K562 (cell line): ENCODE measurements at regions not wholly inside any gene's neighbourhood (a gene's known extent, or its start where the extent isn't known, plus 50 kb on each side); places are given as distances from the start of the nearest gene placed in this dataset.
A peak's percentile ranks its signal among the peaks of the same experiment; 100 is the strongest.

Experiments used
- ATAC-seq: fragments of 200-7000 bp; cut with Tn5 transposase; 3 replicates; pipeline ENCODE4 v1.9.1; 2020; ENCODE audit warnings: moderate library complexity
- BruUV-seq: library from RNA; stranded (reverse); fragments of 400-500 nt; replicated peaks from 2 replicates; lab custom pipeline; 2021; lab: Mats Ljungman, UMichigan
- CTCF ChIA-PET: fragments of 300-600 bp; formaldehyde crosslinking; extraction: SDS; loops from one replicate; lab custom pipeline; 2021; ENCODE audit warnings: low intra/inter-chr PET ratio; lab: Yijun Ruan, JAX
- POLR2A ChIA-PET: fragments of 300-600, 350-650 bp; sonication (Branson Sonifier 250); formaldehyde crosslinking; extraction: SDS; loops from one replicate; lab custom pipeline; 2021; ENCODE audit warnings: antibody characterized with exemption, inconsistent platforms; lab: Yijun Ruan, JAX
- DNase-seq, 4 experiments: peaks; one replicate each; pipeline versions ENCODE4 v3.0.0 to v3.0.0-alpha.2; 2011 to 2018; ENCODE audit warnings: low spot score in 3 of 4, mixed read lengths in 3 of 4; ENCODE audit errors: extremely low read depth in 1 of 4
- FAIRE-seq: peaks from 2 replicates; lab custom pipeline; 2011; peaks lifted over from hg19 to GRCh38; lab: Jason Lieb, UNC
- H2AFZ ChIP-seq: 2 replicates; pipeline ENCODE4 v1.6.0; 2011; ENCODE audit warnings: low read depth, low read length, control low read depth, inconsistent platforms
- H3K27ac ChIP-seq: fragments of 200-600 bp; 3 replicates; pipeline ENCODE4 v1.8.0; 2011; ENCODE audit warnings: low read depth, mild to moderate bottlenecking, control low read depth, inconsistent platforms, low read length, moderate library complexity, mixed read lengths; ENCODE audit errors: extremely low read depth
- H3K27me3 ChIP-seq, 2 experiments: fragments of 300-600 bp in 1 of 2; 2 replicates in 1 of 2; 3 replicates in 1 of 2; pipeline versions ENCODE4 v1.6.0 to v1.8.0; 2011; ENCODE audit warnings: inconsistent platforms in 2 of 2, low read length in 2 of 2, mild to moderate bottlenecking in 1 of 2, mixed read lengths in 1 of 2, moderate library complexity in 1 of 2; ENCODE audit not compliant: control insufficient read depth in 2 of 2, insufficient read depth in 2 of 2
- H3K36me3 ChIP-seq: fragments of 300-600 bp; 3 replicates; pipeline ENCODE4 v1.8.0; 2011; ENCODE audit warnings: mild to moderate bottlenecking, low read length, inconsistent platforms; ENCODE audit not compliant: control insufficient read depth, insufficient read depth
- H3K4me1 ChIP-seq, 2 experiments: fragments of 200-600 bp in 1 of 2; replicated peaks in 1 of 2; 2 replicates in 1 of 2; 3 replicates in 1 of 2; pipeline versions ENCODE4 v1.5.1 to v1.8.0; 2011; ENCODE audit warnings: inconsistent platforms in 2 of 2, low read length in 2 of 2, mild to moderate bottlenecking in 1 of 2, mixed read lengths in 1 of 2, moderate library complexity in 1 of 2; ENCODE audit not compliant: control insufficient read depth in 2 of 2, insufficient read depth in 2 of 2
- H3K4me2 ChIP-seq: 2 replicates; pipeline ENCODE4 v1.6.1; 2011; ENCODE audit warnings: low read length, control low read depth, inconsistent platforms, mixed read lengths; ENCODE audit not compliant: insufficient read depth
- H3K4me3 ChIP-seq: fragments of 200-600 bp; sonication (generic), shearing (Covaris generic); 2 replicates; pipeline ENCODE4 v1.5.1; 2016; ENCODE audit warnings: control low read depth, inconsistent platforms
- H3K79me2 ChIP-seq: fragments of 200-600 bp; 3 replicates; pipeline ENCODE4 v1.8.0; 2011; ENCODE audit warnings: low read length, inconsistent platforms; ENCODE audit not compliant: control insufficient read depth, insufficient read depth
- H3K9ac ChIP-seq, 2 experiments: 2 replicates each; pipeline versions ENCODE4 v1.6.0 to v1.6.1; 2011; ENCODE audit warnings: low read depth in 2 of 2, low read length in 2 of 2, control low read depth in 1 of 2, inconsistent platforms in 1 of 2, mild to moderate bottlenecking in 1 of 2, mixed read lengths in 1 of 2; ENCODE audit not compliant: insufficient read depth in 1 of 2
- H3K9me1 ChIP-seq: one replicate; pipeline ENCODE4 v1.6.0; 2011; ENCODE audit warnings: inconsistent platforms, mild to moderate bottlenecking, low read length, moderate library complexity; ENCODE audit not compliant: control insufficient read depth, insufficient read depth
- H3K9me3 ChIP-seq: replicated peaks from 2 replicates; pipeline ENCODE4 v1.5.1; 2011; ENCODE audit warnings: low read depth, low read length, inconsistent platforms; ENCODE audit not compliant: control insufficient read depth, insufficient read depth
- H4K20me1 ChIP-seq: replicated peaks from 2 replicates; pipeline ENCODE4 v1.6.1; 2011; ENCODE audit warnings: low read length, inconsistent platforms, mixed read lengths; ENCODE audit not compliant: control insufficient read depth, insufficient read depth
- LEF1 ChIP-seq: fragments of 450-650 bp; IDR thresholded peaks from 2 replicates; pipeline ENCODE4 v1.6.1; 2016; ENCODE audit warnings: mild to moderate bottlenecking
- MEIS2 ChIP-seq: fragments of 450-650 bp; IDR thresholded peaks from 2 replicates; pipeline ENCODE4 v1.6.1; 2014; ENCODE audit warnings: mild to moderate bottlenecking; ENCODE audit not compliant: partially characterized antibody
- ZFP91 ChIP-seq: sonication (generic); formaldehyde crosslinking; IDR thresholded peaks from 2 replicates; pipeline ENCODE4 v1.8.0; 2022; ENCODE audit warnings: mild to moderate bottlenecking, missing genetic modification reagents
- ZNF407 ChIP-seq: fragments of 450-650 bp; IDR thresholded peaks from 2 replicates; pipeline ENCODE4 v1.6.1; 2016; ENCODE audit warnings: low read depth
- WGBS: fragments of 100-300 bp; shearing (Covaris generic); methylation state at CpG from one replicate; pipeline ENCODE4 v1.1.6; 2016; ENCODE audit warnings: low coverage, mixed read lengths; ENCODE audit not compliant: insufficient coverage; ENCODE audit errors: missing lambda C conversion rate; 5-methylcytosine and 5-hydroxymethylcytosine counted together
- in situ Hi-C: fragments of 300-500 bp; cut with MboI; formaldehyde crosslinking; loops from 4 replicates; pipeline ENCODE4 v1.15.0; 2018; ENCODE audit warnings: inconsistent platforms, mixed read lengths
- intact Hi-C: fragments of 100-400 bp; cut with micrococcal nuclease; formaldehyde crosslinking; loops from 2 replicates; pipeline ENCODE4 v1.14.2; 2022

- in situ Hi-C loops (no loop called here), intact Hi-C loops (no loop called here)
- no peak overlapping the region for H3K4me3 ChIP-seq
- no peak for FAIRE-seq
- 1% methylated on average over 17 of the region's 18 CpGs for WGBS
- ATAC-seq, result no peak
- no peak overlapping the region for H2AFZ ChIP-seq
- H3K9me1 ChIP-seq, result no peaks in the 10 kb centered on the region
- TF ChIP-seq ZFP91 (CRISPR knock-in tag), result no peak
- peak; percentile 17 for TF ChIP-seq MEIS2
- H4K20me1 ChIP-seq, result no peaks in the 10 kb centered on the region
- ChIA-PET CTCF (no interaction called here), POLR2A (interaction anchor here (0.5 kb wide), 1 partner anchor 633 kb away, joined by 3 read pairs; no protein-coding TSS in a partner anchor)
- no peaks in the 10 kb centered on the region for H3K36me3 ChIP-seq
- H3K9ac ChIP-seq, result no peak overlapping the region
- no peak overlapping the region for H3K4me2 ChIP-seq
- no peak overlapping the region for H3K27ac ChIP-seq
- no peaks in the 10 kb centered on the region for H3K79me2 ChIP-seq
- H3K27me3 ChIP-seq, result peaks cover 14 to 49% of the 10 kb centered on the region in 2 experiments
- no peaks in the 10 kb centered on the region for H3K9me3 ChIP-seq
- no TSS peak for BruUV-seq
- no peak for DNase-seq
- peaks cover 4 to 7% of the 10 kb centered on the region in 2 experiments; a peak in 4 of 5 replicates for H3K4me1 ChIP-seq
These were observed 164.2 kb downstream of the MRM1 start for GRCh38 chr17:36765436-36766043.

GRCh38 chr17:36768394-36768793 lies 167.0 kb downstream of the MRM1 start:
- ChIA-PET POLR2A (interaction anchor here (0.6 to 0.7 kb wide), 2 partner anchors 46 to 213 kb away, joined by 3 to 4 read pairs; no protein-coding TSS in a partner anchor), CTCF (no interaction called here)
- peaks cover 6% of the 10 kb centered on the region; the same call in 1 of the 2 replicates for H4K20me1 ChIP-seq
- ATAC-seq (peak; percentile 35; the same call in 2 of the 3 replicates), DNase-seq (peak in 3 of 4 experiments; percentile 27 to 41 (median 34)), FAIRE-seq (no peak)
- BruUV-seq, result no TSS peak
- H3K9me1 ChIP-seq, result no peaks in the 10 kb centered on the region
- no peaks in the 10 kb centered on the region for H3K36me3 ChIP-seq
- no peaks in the 10 kb centered on the region for H3K9me3 ChIP-seq
- H3K4me1 ChIP-seq, result peaks cover 3 to 5% of the 10 kb centered on the region in 2 experiments; a peak in 4 of 5 replicates
- peaks cover 20 to 56% of the 10 kb centered on the region in 2 experiments for H3K27me3 ChIP-seq
- no peak overlapping the region for H3K4me3 ChIP-seq
- WGBS, result 2% methylated on average over 10 of the region's 13 CpGs
- H3K79me2 ChIP-seq, result no peaks in the 10 kb centered on the region
- H3K4me2 ChIP-seq, result no peak overlapping the region
- H2AFZ ChIP-seq, result no peak overlapping the region
- in situ Hi-C loops (no loop called here), intact Hi-C loops (no loop called here)
- no peak overlapping the region for H3K27ac ChIP-seq
- H3K9ac ChIP-seq, result no peak overlapping the region
- TF ChIP-seq LEF1, result no peak
- TF ChIP-seq ZNF407, result no peak
